Keratinocyte (primary cell): ENCODE measurements at regions not wholly inside any gene's neighbourhood (a gene's known extent, or its start where the extent isn't known, plus 50 kb on each side); places are given as distances from the start of the nearest gene placed in this dataset.

ENCODE experiments used
- DNase-seq: peaks from one replicate; pipeline ENCODE4 v3.0.0-alpha.2; 2011; ENCODE audit warnings: low read depth, missing footprints, low spot score
- FAIRE-seq: peaks from 2 replicates; lab custom pipeline; 2011; peaks lifted over from hg19 to GRCh38; lab: Jason Lieb, UNC
- H2AFZ ChIP-seq: 2 replicates; pipeline ENCODE4 v1.6.0; 2012; ENCODE audit warnings: low read length, control low read depth, inconsistent platforms; ENCODE audit not compliant: control insufficient read depth
- H3K27ac ChIP-seq: 2 replicates; pipeline ENCODE4 v1.5.1; 2011; ENCODE audit warnings: low read length; ENCODE audit not compliant: control insufficient read depth, insufficient read depth
- H3K27me3 ChIP-seq: 3 replicates; pipeline ENCODE4 v1.6.0; 2011; ENCODE audit warnings: low read length; ENCODE audit not compliant: control insufficient read depth, insufficient read depth; ENCODE audit errors: extremely low read depth
- H3K36me3 ChIP-seq, 2 experiments: 2 replicates in 1 of 2; 3 replicates in 1 of 2; pipeline ENCODE4 v1.5.1; 2011; ENCODE audit warnings: low read length in 2 of 2, mild to moderate bottlenecking in 1 of 2; ENCODE audit not compliant: control insufficient read depth in 2 of 2, insufficient read depth in 2 of 2; ENCODE audit errors: extremely low read depth in 1 of 2
- H3K4me1 ChIP-seq: 3 replicates; pipeline ENCODE4 v1.5.1; 2011; ENCODE audit warnings: low read length; ENCODE audit not compliant: control insufficient read depth, insufficient read depth; ENCODE audit errors: extremely low read depth
- H3K4me2 ChIP-seq: 3 replicates; pipeline ENCODE4 v1.6.0; 2011; ENCODE audit warnings: low read depth, low read length; ENCODE audit not compliant: control insufficient read depth, insufficient read depth; ENCODE audit errors: extremely low read depth
- H3K4me3 ChIP-seq, 3 experiments: fragments of 200-600 bp in 1 of 3; sonication (generic) in 1 of 3; 2 replicates in 2 of 3; 3 replicates in 1 of 3; pipeline ENCODE4 v1.5.1; 2011 to 2016; ENCODE audit warnings: low read length in 3 of 3, mild to moderate bottlenecking in 3 of 3, control low read depth in 2 of 3, inconsistent platforms in 1 of 3, low read depth in 1 of 3, mixed read lengths in 1 of 3, mixed run types in 1 of 3, moderate library complexity in 1 of 3; ENCODE audit not compliant: control insufficient read depth in 2 of 3, insufficient read depth in 2 of 3; ENCODE audit errors: extremely low read depth in 1 of 3
- H3K79me2 ChIP-seq: 2 replicates; pipeline ENCODE4 v1.6.0; 2012; ENCODE audit warnings: low read length; ENCODE audit not compliant: control insufficient read depth, insufficient read depth
- H3K9ac ChIP-seq: 3 replicates; pipeline ENCODE4 v1.6.0; 2011; ENCODE audit warnings: low read length; ENCODE audit not compliant: control insufficient read depth, insufficient read depth; ENCODE audit errors: extremely low read depth
- H3K9me1 ChIP-seq: 3 replicates; pipeline ENCODE4 v1.6.0; 2011; ENCODE audit warnings: low read length; ENCODE audit not compliant: control insufficient read depth, insufficient read depth; ENCODE audit errors: extremely low read depth
- H3K9me3 ChIP-seq: 2 replicates; pipeline ENCODE4 v1.5.1; 2012; ENCODE audit warnings: low read depth, low read length; ENCODE audit not compliant: control insufficient read depth
- H4K20me1 ChIP-seq: 3 replicates; pipeline ENCODE4 v1.6.0; 2011; ENCODE audit warnings: low read length; ENCODE audit not compliant: control insufficient read depth, insufficient read depth; ENCODE audit errors: extremely low read depth
- CTCF ChIP-seq, 3 experiments: IDR thresholded peaks in 1 of 3; conservative IDR thresholded peaks in 1 of 3; optimal IDR thresholded peaks in 1 of 3; 2 replicates in 2 of 3; 3 replicates in 1 of 3; pipeline versions ENCODE3 to v1.5.1; 2011; ENCODE audit warnings: low read length in 3 of 3, mild to moderate bottlenecking in 3 of 3, moderate library complexity in 2 of 3, control low read depth in 1 of 3, inconsistent platforms in 1 of 3; ENCODE audit not compliant: insufficient read depth in 2 of 3; ENCODE audit errors: extremely low read depth in 1 of 3
- EZH2 ChIP-seq: IDR thresholded peaks from one replicate; pipeline ENCODE4 v1.6.1; 2012; ENCODE audit warnings: inconsistent platforms, mild to moderate bottlenecking, low read length, moderate library complexity
- dilution Hi-C: fragments of 300-500 bp; cut with MboI; formaldehyde crosslinking; loops from one replicate; pipeline ENCODE4 v1.7.0; 2020; ENCODE audit warnings: low sequenced_read_pairs; ENCODE audit not compliant: extremely low pct_ligation_motif_present

GRCh38 chr14:98249476-98249875, 1022.5 kb downstream of the BCL11B start:
- Histone ChIP-seq H3K9me3 (no peaks in the 10 kb centered on the region), H2AFZ (no peak overlapping the region), H3K9me1 (no peaks in the 10 kb centered on the region), H3K4me2 (no peak overlapping the region), H3K36me3 (no peaks in the 10 kb centered on the region), H3K27ac (no peak overlapping the region), H3K4me3 (no peak overlapping the region), H3K4me1 (no peaks in the 10 kb centered on the region), H3K9ac (no peak overlapping the region), H3K79me2 (no peaks in the 10 kb centered on the region), H3K27me3 (no peaks in the 10 kb centered on the region), H4K20me1 (no peaks in the 10 kb centered on the region)
- TF ChIP-seq CTCF (optimal IDR thresholded peaks at IDR 0.05 in 1 of 3, IDR thresholded peaks at IDR 0.05 in 1 of 3, conservative IDR thresholded peaks at IDR 0.05 in 1 of 3; ENCODE audit: extremely low read depth in 1 of 3, insufficient read depth in 2 of 3, low read length in 3 of 3) = no peak
- no peak for TF ChIP-seq EZH2
- dilution Hi-C loops = no loop called here
- no peak for FAIRE-seq
- no peak for DNase-seq

- no peaks in the 10 kb centered on the region for H3K36me3 ChIP-seq
- H3K9me3 ChIP-seq = no peaks in the 10 kb centered on the region
- H2AFZ ChIP-seq = no peak overlapping the region
- no peaks in the 10 kb centered on the region for H3K4me1 ChIP-seq
- no peaks in the 10 kb centered on the region for H3K9me1 ChIP-seq
- no peak overlapping the region for H3K4me3 ChIP-seq
- no peak for DNase-seq
- no peaks in the 10 kb centered on the region for H3K27me3 ChIP-seq
- H4K20me1 ChIP-seq = no peaks in the 10 kb centered on the region
- no peaks in the 10 kb centered on the region for H3K79me2 ChIP-seq
- dilution Hi-C loops = no loop called here
- H3K4me2 ChIP-seq = no peak overlapping the region
- no peak for TF ChIP-seq CTCF (optimal IDR thresholded peaks at IDR 0.05 in 1 of 3, IDR thresholded peaks at IDR 0.05 in 1 of 3, conservative IDR thresholded peaks at IDR 0.05 in 1 of 3; ENCODE audit: extremely low read depth in 1 of 3, insufficient read depth in 2 of 3, low read length in 3 of 3)
- TF ChIP-seq EZH2 = no peak
- no peak overlapping the region for H3K27ac ChIP-seq
- no peak for FAIRE-seq
- H3K9ac ChIP-seq = no peak overlapping the region
Measured at GRCh38 chr14:98252820-98253219, 1019.2 kb downstream of the BCL11B start.
